ENCODE measurements at regions not wholly inside any gene's neighbourhood (a gene's known extent, or its start where the extent isn't known, plus 50 kb on each side); places are given as distances from the start of the nearest gene placed in this dataset.

DNA sequence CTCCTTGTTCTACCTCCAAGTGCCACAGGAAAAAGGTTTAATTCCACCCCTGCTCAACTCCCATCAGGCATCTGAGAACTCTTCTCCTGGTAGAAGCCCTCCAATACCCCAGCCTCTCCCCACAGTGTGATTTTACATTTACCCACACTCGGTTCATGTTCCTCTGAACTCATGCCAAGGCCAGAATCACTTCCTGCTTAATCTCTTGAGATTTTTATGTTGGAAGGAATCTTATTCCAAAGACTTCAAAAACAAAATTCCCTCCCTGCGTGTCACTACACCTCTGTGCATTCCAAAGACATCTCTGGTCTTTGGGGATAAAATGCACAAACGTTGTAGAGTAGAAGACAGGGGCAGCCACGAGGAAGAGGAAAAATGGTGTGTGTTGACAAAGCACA is 186.8 kb downstream of the ACTL7B start:
- WGBS (ENCODE audit: extremely low coverage, insufficient read length, low lambda C conversion rate), result no CpG with 5 or more reads among the region's 4 CpGs
- Histone ChIP-seq H3K4ac (ENCODE audit: low read depth, low read length) (no peak overlapping the region), H4K91ac (ENCODE audit: insufficient read length, low read depth, low read length) (no peak overlapping the region), H2BK15ac (ENCODE audit: low read depth, low read length) (no peak overlapping the region), H3K14ac (ENCODE audit: insufficient read depth, low read length) (no peak overlapping the region), H3K23me2 (ENCODE audit: insufficient read length, low read depth, low read length, poor library complexity, severe bottlenecking) (no peaks in the 10 kb centered on the region), H3K9me3 (ENCODE audit: control insufficient read depth, low read depth, low read length) (no peaks in the 10 kb centered on the region), H3K4me2 (ENCODE audit: insufficient read depth, insufficient read length, low read length) (no peak overlapping the region), H3K4me1 (ENCODE audit: insufficient read depth, low read length) (peaks cover 2% of the 10 kb centered on the region; the same call in 1 of the 2 replicates), H3K23ac (ENCODE audit: insufficient read length, low read depth, low read length) (no peak overlapping the region), H4K5ac (ENCODE audit: insufficient read length, low read depth, low read length) (no peak overlapping the region), H3K79me2 (ENCODE audit: insufficient read depth, low read length) (no peaks in the 10 kb centered on the region), H4K20me1 (ENCODE audit: control insufficient read depth, insufficient read depth, insufficient read length) (no peaks in the 10 kb centered on the region), H2BK120ac (ENCODE audit: low read depth, low read length, poor library complexity, severe bottlenecking) (no peak overlapping the region), H2BK12ac (ENCODE audit: insufficient read length, low read depth, low read length) (no peak overlapping the region), H2BK20ac (ENCODE audit: low read depth, low read length, poor library complexity, severe bottlenecking) (no peak overlapping the region), H3K27me3 (ENCODE audit: insufficient read depth, low read length) (no peaks in the 10 kb centered on the region), H3T11ph (ENCODE audit: low read length) (no peak overlapping the region), H3K79me1 (ENCODE audit: insufficient read depth, low read depth, low read length, poor library complexity, severe bottlenecking) (no peaks in the 10 kb centered on the region), H3K9ac (ENCODE audit: extremely low read depth, insufficient read length, low read length) (no peak overlapping the region), H3K56ac (ENCODE audit: insufficient read length, low read depth, low read length) (no peak overlapping the region), H3K18ac (ENCODE audit: insufficient read length, low read depth, low read length) (no peak overlapping the region), H3K27ac (ENCODE audit: insufficient read length, low read depth, low read length) (no peak overlapping the region), H2AK5ac (ENCODE audit: insufficient read length, low read length) (no peak overlapping the region), H2AFZ (ENCODE audit: low read length) (no peak overlapping the region), H4K8ac (replicated peaks; ENCODE audit: insufficient read length, low read depth, low read length) (no peak overlapping the region), H2BK5ac (ENCODE audit: insufficient read length, low read length) (no peak overlapping the region)
- H3K36me3 Mint-ChIP-seq (ENCODE audit: insufficient read depth in 1 of 3, low read depth in 3 of 3), result no peaks in the 10 kb centered on the region; a peak in 1 of 7 replicates
- H3K4me1 Mint-ChIP-seq, result peaks cover 13% of the 10 kb centered on the region in 2 experiments
- H3K27ac Mint-ChIP-seq, result no peak overlapping the region
- no peak for DNase-seq
- no peaks in the 10 kb centered on the region; a peak in 1 of 5 replicates for H3K9me3 Mint-ChIP-seq
- peaks cover 2% of the 10 kb centered on the region; the same call in 1 of the 2 replicates for H3K27me3 Mint-ChIP-seq (ENCODE audit: low read depth)
- no peak overlapping the region for H3K4me3 Mint-ChIP-seq
- TF ChIP-seq CTCF (conservative IDR thresholded peaks at IDR 0.05), result no peak
